GM21360 (cell line): ENCODE measurements at regions not wholly inside any gene's neighbourhood (a gene's known extent, or its start where the extent isn't known, plus 50 kb on each side); places are given as distances from the start of the nearest gene placed in this dataset.
"Not testable (repeated sequence)": the region's sequence is repeated elsewhere in the genome, so short reads cannot be mapped to it uniquely, and the experiment has no call there.

Source experiments
- ATAC-seq: cut with Tn5 transposase; IDR thresholded peaks from one replicate; pipeline ENCODE4 v1.9.1; 2021; ENCODE audit warnings: mild to moderate bottlenecking, moderate library complexity; ENCODE audit not compliant: unreplicated experiment

GRCh38 chr3:106116733-106117489 lies 248.1 kb upstream of the CBLB start:
- no peak for ATAC-seq

GRCh38 chr3:106117490-106117858 lies 248.7 kb upstream of the CBLB start:
- ATAC-seq: no peak

- no peak for ATAC-seq
Measured at GRCh38 chr3:106119614-106120082, 250.8 kb upstream of the CBLB start.

GRCh38 chr3:106120356-106120755 lies 251.5 kb upstream of the CBLB start:
- ATAC-seq: no peak

GRCh38 chr3:106121491-106122289 lies 252.9 kb upstream of the CBLB start:
- ATAC-seq: no peak

- ATAC-seq: no peak
Measured at GRCh38 chr3:106124818-106125217, 256.0 kb upstream of the CBLB start.

GRCh38 chr3:106125321-106125720 lies 256.5 kb upstream of the CBLB start:
- ATAC-seq: no peak

- ATAC-seq: no peak
Measured at GRCh38 chr3:106126067-106126845, 257.4 kb upstream of the CBLB start.

- ATAC-seq: no peak
Measured at GRCh38 chr3:106126846-106127235, 258.0 kb upstream of the CBLB start.

GRCh38 chr3:106129939-106130338 lies 261.1 kb upstream of the CBLB start:
- no peak for ATAC-seq

GRCh38 chr3:106130384-106131198 lies 261.8 kb upstream of the CBLB start:
- ATAC-seq: no peak

- no peak for ATAC-seq
Measured at GRCh38 chr3:106135451-106136160, 266.8 kb upstream of the CBLB start.

- ATAC-seq: no peak
Measured at GRCh38 chr3:106139826-106140225, 271.0 kb upstream of the CBLB start.

- no peak for ATAC-seq
Measured at GRCh38 chr3:106140431-106140830, 271.6 kb upstream of the CBLB start.

GRCh38 chr3:106144030-106144429 lies 275.2 kb upstream of the CBLB start:
- no peak for ATAC-seq

GRCh38 chr3:106148440-106149082 lies 279.7 kb upstream of the CBLB start:
- ATAC-seq: not testable (repeated sequence)

- no peak for ATAC-seq
Measured at GRCh38 chr3:106157411-106157810, 288.6 kb upstream of the CBLB start.

- no peak for ATAC-seq
Measured at GRCh38 chr3:106160396-106160795, 291.6 kb upstream of the CBLB start.

- ATAC-seq: no peak
Measured at GRCh38 chr3:106161246-106161645, 292.4 kb upstream of the CBLB start.
